ENCODE measurements at regions not wholly inside any gene's neighbourhood (a gene's known extent, or its start where the extent isn't known, plus 50 kb on each side); places are given as distances from the start of the nearest gene placed in this dataset.

- DNase-seq: no peak
Observed at GRCh38 chr5:129821477-129822131, 73.7 kb downstream of the MINAR2 start.

- no peak for DNase-seq
Observed at GRCh38 chr5:129830288-129830687, 74.0 kb upstream of the CHSY3 start.

- no peak for DNase-seq
Observed at GRCh38 chr5:129836321-129836720, 67.9 kb upstream of the CHSY3 start.

GRCh38 chr5:129844764-129845163 lies 59.5 kb upstream of the CHSY3 start:
- no peak for DNase-seq

- DNase-seq: peak; percentile 68
Observed at GRCh38 chr5:129852747-129853352, 51.4 kb upstream of the CHSY3 start.

- no peak for DNase-seq
Observed at GRCh38 chr5:129853588-129853987, 50.7 kb upstream of the CHSY3 start.

Measured in stimulated activated CD4-positive, alpha-beta T cell treated with anti-CD3 and anti-CD28 coated beads, Interleukin-12 subunit alpha, Interleukin-12 subunit beta, amount 100 ng/mL, for 4 hours (primary cell).